ENCODE measurements at regions not wholly inside any gene's neighbourhood (a gene's known extent, or its start where the extent isn't known, plus 50 kb on each side); places are given as distances from the start of the nearest gene placed in this dataset.
A peak's percentile ranks its signal among the peaks of the same experiment; 100 is the strongest.

GRCh38 chr13:85521657-85522056 lies 277.6 kb downstream of the SLITRK6 start:
- ATAC-seq (ENCODE audit: low FRiP score) (no peak), DNase-seq (ENCODE audit: low spot score) (no peak)
- TF ChIP-seq CTCF (IDR thresholded peaks at IDR 0.05): no peak

DNA sequence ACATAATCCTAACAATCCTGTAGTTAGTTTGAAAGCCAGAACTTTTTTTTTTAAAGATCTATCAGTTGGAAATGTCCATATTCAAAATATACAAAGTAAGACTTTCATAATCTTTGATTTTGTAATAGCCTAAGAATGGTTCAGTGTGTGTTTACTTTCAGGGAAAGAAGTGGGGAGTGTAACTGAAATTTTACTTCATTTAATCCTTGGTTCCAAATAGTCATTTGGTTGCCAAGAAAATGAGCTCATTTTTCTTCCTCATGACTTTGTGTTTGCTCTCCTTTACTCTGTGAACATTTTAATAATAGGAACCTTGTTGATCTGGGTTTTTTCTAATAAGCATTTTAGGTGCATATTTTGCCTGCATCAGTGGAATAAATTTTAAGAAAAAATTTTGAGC lies 278.8 kb downstream of the SLITRK6 start:
- peak; percentile 54 for ATAC-seq (ENCODE audit: low FRiP score)
- DNase-seq (ENCODE audit: low spot score): no peak
- no peak for TF ChIP-seq CTCF (IDR thresholded peaks at IDR 0.05)

DNA sequence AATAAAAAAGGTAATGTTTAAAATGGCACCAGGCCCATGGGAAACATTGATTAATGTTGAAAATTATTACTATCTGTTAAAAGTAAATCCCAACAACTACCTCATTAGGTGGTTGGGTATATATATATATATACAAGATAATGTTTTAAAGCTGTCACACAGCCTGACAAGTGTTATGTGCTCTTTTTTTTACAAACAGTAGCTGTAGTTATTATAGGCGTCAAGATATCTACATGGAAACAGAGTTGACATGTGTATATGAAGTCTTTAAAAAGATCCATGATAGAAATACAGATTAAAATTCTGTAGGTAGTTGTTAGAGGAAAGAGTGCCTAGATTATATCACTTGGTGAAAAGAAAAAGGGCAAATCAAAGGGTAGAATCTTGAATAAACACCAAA lies 279.9 kb downstream of the SLITRK6 start:
- ATAC-seq (ENCODE audit: low FRiP score) (no peak), DNase-seq (ENCODE audit: low spot score) (no peak)
- no peak for TF ChIP-seq CTCF (IDR thresholded peaks at IDR 0.05)

GRCh38 chr13:85512421-85512820 lies 286.8 kb downstream of the SLITRK6 start:
- no peak for TF ChIP-seq CTCF (IDR thresholded peaks at IDR 0.05)
- DNase-seq (ENCODE audit: low spot score) (no peak), ATAC-seq (ENCODE audit: low FRiP score) (no peak)

DNA sequence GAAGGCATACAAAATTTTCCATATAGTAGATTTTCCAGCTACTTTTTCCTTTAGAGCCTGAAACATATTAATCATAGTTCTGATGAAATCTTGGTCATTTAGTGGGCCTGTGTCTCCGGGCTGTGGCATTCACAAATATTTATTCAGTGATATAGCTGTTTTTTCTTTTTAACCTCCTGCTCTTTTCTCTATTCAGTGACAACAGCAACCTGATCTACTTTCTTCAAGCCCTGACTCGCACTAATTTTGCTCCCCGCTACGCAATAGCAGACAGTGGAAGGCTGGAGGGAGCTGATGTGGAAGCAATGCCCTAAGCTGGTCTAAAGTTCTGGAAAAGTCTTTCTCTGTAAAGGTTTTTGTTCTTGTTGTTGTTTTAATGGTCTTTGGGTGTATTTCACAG lies 289.7 kb downstream of the SLITRK6 start:
- ATAC-seq (ENCODE audit: low FRiP score) (no peak), DNase-seq (ENCODE audit: low spot score) (no peak)
- no peak for TF ChIP-seq CTCF (IDR thresholded peaks at IDR 0.05)

GRCh38 chr13:85508683-85509329 lies 290.4 kb downstream of the SLITRK6 start:
- no peak for TF ChIP-seq CTCF (IDR thresholded peaks at IDR 0.05)
- DNase-seq (ENCODE audit: low spot score) (no peak), ATAC-seq (ENCODE audit: low FRiP score) (no peak)

- DNase-seq (ENCODE audit: low spot score) (no peak), ATAC-seq (ENCODE audit: low FRiP score) (no peak)
- TF ChIP-seq CTCF (IDR thresholded peaks at IDR 0.05): no peak
Measured at GRCh38 chr13:85503797-85504196, 295.4 kb downstream of the SLITRK6 start.

Measured in omental fat pad (tissue), 3 donors.